Stimulated activated memory B cell treated with anti-CD40 and anti-IgM and Interleukin-4, amounts not matched to agents 10 μg/mL and 1 μg/mL and 100 μg/mL, for 72 hours (primary cell): ENCODE measurements at regions not wholly inside any gene's neighbourhood (a gene's known extent, or its start where the extent isn't known, plus 50 kb on each side); places are given as distances from the start of the nearest gene placed in this dataset.

Experiments used
- ATAC-seq: fragments of 150-1000 bp; cut with Tn5 transposase; 2 replicates; pipeline ENCODE4 v1.10.0; 2021
- H3K27ac Mint-ChIP-seq: one replicate; pipeline ENCODE4 v1.8.0; 2022; ENCODE audit warnings: mild to moderate bottlenecking, mixed read lengths
- H3K27me3 Mint-ChIP-seq: one replicate; pipeline ENCODE4 v1.8.0; 2022; ENCODE audit warnings: mixed read lengths
- H3K36me3 Mint-ChIP-seq: one replicate; pipeline ENCODE4 v1.8.0; 2022; ENCODE audit warnings: mixed read lengths
- H3K4me1 Mint-ChIP-seq: one replicate; pipeline ENCODE4 v1.8.0; 2022; ENCODE audit warnings: mixed read lengths
- H3K4me3 Mint-ChIP-seq: one replicate; pipeline ENCODE4 v1.8.0; 2022; ENCODE audit warnings: mild to moderate bottlenecking, moderate library complexity, mixed read lengths
- H3K9me3 Mint-ChIP-seq: one replicate; pipeline ENCODE4 v1.8.0; 2022; ENCODE audit warnings: mixed read lengths

DNA sequence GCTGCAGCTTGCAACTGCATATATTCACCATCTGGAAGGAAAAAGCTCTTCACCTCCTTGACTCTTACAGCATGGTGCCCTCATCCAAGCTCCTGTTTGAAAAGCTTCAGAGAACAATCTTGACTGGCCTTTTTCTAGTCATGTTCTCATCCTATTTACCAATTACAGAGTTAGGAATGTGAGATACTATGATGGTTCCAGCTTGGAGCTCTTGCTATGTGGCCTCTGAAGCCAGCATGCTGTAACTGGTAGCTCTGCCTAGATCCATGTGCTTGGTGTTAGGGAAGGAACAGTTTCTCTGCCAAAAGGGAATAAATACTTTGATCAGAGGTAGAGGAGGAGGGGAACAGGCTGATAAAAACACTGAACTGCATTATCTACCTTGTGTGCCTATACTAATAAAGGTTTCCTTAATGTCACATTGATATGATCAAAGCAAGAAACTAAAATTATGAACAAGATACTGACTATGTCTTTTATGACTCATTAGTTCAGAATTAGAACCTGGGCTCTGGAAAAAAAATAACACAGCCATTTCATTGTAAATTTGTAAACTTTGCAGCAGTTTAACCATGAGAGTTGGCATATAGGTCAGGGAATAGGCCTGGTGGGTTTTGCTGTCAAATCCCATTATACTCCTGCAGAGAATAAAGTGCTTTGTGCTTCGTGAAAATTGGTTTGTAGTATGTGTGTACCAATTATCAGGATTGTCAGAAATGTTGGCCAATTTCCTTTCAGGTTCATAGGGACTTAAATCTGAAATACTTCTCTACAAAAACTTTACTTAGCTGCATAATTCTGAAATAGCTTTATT is 92.7 kb downstream of the LEPR start:
- no peaks in the 10 kb centered on the region for H3K9me3 Mint-ChIP-seq
- H3K4me3 Mint-ChIP-seq = no peak overlapping the region
- H3K27me3 Mint-ChIP-seq = no peaks in the 10 kb centered on the region
- H3K4me1 Mint-ChIP-seq = no peaks in the 10 kb centered on the region
- ATAC-seq = no peak
- H3K27ac Mint-ChIP-seq = no peak overlapping the region
- no peaks in the 10 kb centered on the region for H3K36me3 Mint-ChIP-seq

GRCh38 chr1:65514041-65514440 is 93.6 kb downstream of the LEPR start:
- Mint-ChIP-seq H3K4me1 (no peaks in the 10 kb centered on the region), H3K4me3 (no peak overlapping the region), H3K27ac (no peak overlapping the region), H3K9me3 (no peaks in the 10 kb centered on the region), H3K36me3 (peaks cover 5% of the 10 kb centered on the region), H3K27me3 (no peaks in the 10 kb centered on the region)
- no peak for ATAC-seq

DNA sequence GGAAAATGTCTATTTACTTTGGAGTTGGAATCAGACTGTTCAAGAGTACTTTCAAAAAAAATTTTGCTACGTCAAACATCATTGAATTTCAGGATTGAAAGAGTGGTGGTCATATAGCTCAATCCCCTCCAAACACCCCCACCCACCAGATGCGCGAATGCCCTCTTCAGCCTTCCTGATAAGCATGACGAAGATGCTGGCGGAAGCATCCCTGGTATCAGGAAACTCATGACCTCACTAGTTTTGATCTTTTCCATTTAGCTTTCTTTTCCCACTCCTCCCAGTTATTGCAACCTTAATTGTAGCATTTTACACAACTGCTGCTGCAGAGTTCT is 104.4 kb downstream of the LEPR start:
- no peak for ATAC-seq
- Mint-ChIP-seq H3K27me3 (peaks cover 15% of the 10 kb centered on the region), H3K36me3 (peaks cover 7% of the 10 kb centered on the region), H3K4me3 (no peak overlapping the region), H3K9me3 (no peaks in the 10 kb centered on the region), H3K27ac (no peak overlapping the region), H3K4me1 (no peaks in the 10 kb centered on the region)

DNA sequence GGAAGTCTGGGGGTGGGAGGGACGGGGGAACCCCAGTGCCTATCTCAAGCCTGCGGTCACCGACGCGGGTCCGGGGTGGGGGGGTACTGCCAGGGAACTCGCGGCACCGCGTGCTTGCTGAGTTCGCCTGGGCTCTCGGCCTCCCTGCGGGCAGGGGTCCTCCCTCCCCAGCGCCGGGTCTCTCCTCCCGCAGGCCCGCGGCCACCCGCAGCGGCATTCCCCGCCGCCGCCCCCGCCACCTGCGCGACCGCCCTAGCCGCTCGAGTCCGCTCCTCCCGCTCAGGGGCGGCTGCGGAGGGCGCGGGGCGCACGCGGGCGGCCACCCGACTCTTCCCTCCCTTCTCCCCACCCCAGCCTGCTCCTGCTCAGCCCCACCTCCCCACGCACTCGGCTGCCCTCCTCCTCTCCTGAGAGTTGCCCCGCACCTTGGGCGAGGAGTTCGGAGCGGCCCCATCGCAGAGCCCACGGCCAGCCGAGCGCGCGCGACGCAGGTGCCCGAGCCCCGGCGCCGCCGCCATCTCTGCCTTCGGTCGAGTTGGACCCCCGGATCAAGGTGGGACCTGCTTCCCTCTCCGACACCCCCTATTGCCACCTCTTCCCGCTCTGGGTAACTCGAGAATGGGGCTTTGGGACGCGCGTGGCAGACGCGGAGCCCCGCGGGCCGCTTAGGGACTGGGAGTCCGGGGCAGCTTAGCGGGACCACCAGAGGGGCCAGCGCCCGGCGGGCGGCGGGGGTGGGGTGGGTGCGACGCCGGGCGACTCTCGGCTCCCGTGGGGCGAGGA is 105.0 kb downstream of the LEPR start:
- no peaks in the 10 kb centered on the region for H3K9me3 Mint-ChIP-seq
- peaks cover 7% of the 10 kb centered on the region for H3K36me3 Mint-ChIP-seq
- peak; percentile 20 for ATAC-seq
- H3K4me3 Mint-ChIP-seq = no peak overlapping the region
- no peaks in the 10 kb centered on the region for H3K4me1 Mint-ChIP-seq
- peaks cover 15% of the 10 kb centered on the region for H3K27me3 Mint-ChIP-seq
- no peak overlapping the region for H3K27ac Mint-ChIP-seq

- ATAC-seq = no peak
- Mint-ChIP-seq H3K27ac (no peak overlapping the region), H3K27me3 (peaks cover 15% of the 10 kb centered on the region), H3K4me1 (no peaks in the 10 kb centered on the region), H3K36me3 (peaks cover 7% of the 10 kb centered on the region), H3K4me3 (no peak overlapping the region), H3K9me3 (no peaks in the 10 kb centered on the region)
Measured at GRCh38 chr1:65526049-65526556, 105.6 kb downstream of the LEPR start.

GRCh38 chr1:65527190-65527589 is 106.7 kb downstream of the LEPR start:
- H3K36me3 Mint-ChIP-seq = peaks cover 7% of the 10 kb centered on the region
- no peak overlapping the region for H3K27ac Mint-ChIP-seq
- H3K27me3 Mint-ChIP-seq = peaks cover 15% of the 10 kb centered on the region
- no peak overlapping the region for H3K4me3 Mint-ChIP-seq
- ATAC-seq = no peak
- no peaks in the 10 kb centered on the region for H3K4me1 Mint-ChIP-seq
- peaks cover 2% of the 10 kb centered on the region for H3K9me3 Mint-ChIP-seq

- no peaks in the 10 kb centered on the region for H3K4me1 Mint-ChIP-seq
- H3K27ac Mint-ChIP-seq = no peak overlapping the region
- no peak overlapping the region for H3K4me3 Mint-ChIP-seq
- peaks cover 7% of the 10 kb centered on the region for H3K36me3 Mint-ChIP-seq
- no peak for ATAC-seq
- peaks cover 20% of the 10 kb centered on the region for H3K27me3 Mint-ChIP-seq
- H3K9me3 Mint-ChIP-seq = peaks cover 6% of the 10 kb centered on the region
Measured at GRCh38 chr1:65527707-65528503, 107.4 kb downstream of the LEPR start.

DNA sequence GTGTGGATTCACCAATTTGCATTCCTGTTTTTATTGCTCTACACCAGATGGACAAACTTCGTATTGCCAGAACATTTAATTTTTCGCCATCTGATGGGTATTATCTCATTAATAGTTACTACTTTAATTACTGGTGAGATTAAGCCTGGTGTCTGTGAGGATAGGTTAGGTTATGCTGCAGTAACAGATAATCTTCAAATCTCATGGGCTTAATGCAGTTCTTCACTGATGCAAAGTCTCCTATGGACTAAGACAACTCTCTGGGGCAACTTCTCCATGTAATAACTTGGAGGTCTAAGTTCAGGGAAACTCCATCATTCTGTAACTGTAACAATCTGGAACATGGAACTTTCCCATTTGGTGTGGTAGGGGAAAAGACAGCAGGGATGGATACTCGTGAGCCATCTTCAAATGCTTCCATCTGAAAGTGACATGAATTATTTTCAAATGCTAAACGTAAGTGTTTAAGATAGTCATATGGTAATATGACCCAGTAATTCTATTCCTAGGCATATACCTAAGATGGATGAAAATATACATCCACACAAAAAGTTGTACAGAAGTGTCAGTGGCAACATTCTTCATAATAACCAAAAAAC is 111.6 kb downstream of the LEPR start:
- Mint-ChIP-seq H3K9me3 (peaks cover 6% of the 10 kb centered on the region), H3K4me1 (no peaks in the 10 kb centered on the region), H3K27me3 (peaks cover 5% of the 10 kb centered on the region), H3K27ac (no peak overlapping the region), H3K36me3 (no peaks in the 10 kb centered on the region), H3K4me3 (no peak overlapping the region)
- ATAC-seq = no peak

- H3K27ac Mint-ChIP-seq = no peak overlapping the region
- no peaks in the 10 kb centered on the region for H3K36me3 Mint-ChIP-seq
- peaks cover 5% of the 10 kb centered on the region for H3K27me3 Mint-ChIP-seq
- H3K9me3 Mint-ChIP-seq = peaks cover 8% of the 10 kb centered on the region
- no peaks in the 10 kb centered on the region for H3K4me1 Mint-ChIP-seq
- H3K4me3 Mint-ChIP-seq = no peak overlapping the region
- ATAC-seq = no peak
Measured at GRCh38 chr1:65535981-65536380, 115.5 kb downstream of the LEPR start.

DNA sequence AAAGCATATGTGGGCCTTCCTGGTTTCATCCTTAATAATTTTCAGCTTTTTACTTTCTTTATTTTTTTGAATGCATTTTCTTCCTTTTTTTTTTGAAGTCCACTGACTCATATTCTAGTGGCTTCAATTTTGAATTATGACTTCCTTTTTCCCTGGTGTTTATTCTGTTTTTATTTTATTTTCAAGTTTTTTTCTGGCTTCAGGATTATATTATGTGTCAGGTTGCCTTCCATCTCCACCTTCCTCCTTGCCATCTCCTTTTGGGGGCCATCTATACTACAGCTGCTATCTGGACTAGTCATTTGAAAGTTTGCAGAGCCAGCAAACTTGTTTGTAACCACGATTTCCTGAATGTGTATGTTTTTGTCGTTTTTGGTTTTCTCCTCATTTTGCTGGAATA is 117.6 kb downstream of the LEPR start:
- ATAC-seq = no peak
- H3K4me1 Mint-ChIP-seq = no peaks in the 10 kb centered on the region
- no peak overlapping the region for H3K4me3 Mint-ChIP-seq
- H3K36me3 Mint-ChIP-seq = no peaks in the 10 kb centered on the region
- H3K9me3 Mint-ChIP-seq = peaks cover 4% of the 10 kb centered on the region
- no peaks in the 10 kb centered on the region for H3K27me3 Mint-ChIP-seq
- H3K27ac Mint-ChIP-seq = no peak overlapping the region

GRCh38 chr1:65538664-65539063 is 118.2 kb downstream of the LEPR start:
- H3K27me3 Mint-ChIP-seq = no peaks in the 10 kb centered on the region
- no peaks in the 10 kb centered on the region for H3K4me1 Mint-ChIP-seq
- no peak overlapping the region for H3K4me3 Mint-ChIP-seq
- H3K27ac Mint-ChIP-seq = no peak overlapping the region
- peaks cover 4% of the 10 kb centered on the region for H3K9me3 Mint-ChIP-seq
- no peak for ATAC-seq
- no peaks in the 10 kb centered on the region for H3K36me3 Mint-ChIP-seq

- H3K36me3 Mint-ChIP-seq = no peaks in the 10 kb centered on the region
- no peak overlapping the region for H3K4me3 Mint-ChIP-seq
- ATAC-seq = no peak
- peaks cover 4% of the 10 kb centered on the region for H3K9me3 Mint-ChIP-seq
- H3K4me1 Mint-ChIP-seq = no peaks in the 10 kb centered on the region
- no peaks in the 10 kb centered on the region for H3K27me3 Mint-ChIP-seq
- no peak overlapping the region for H3K27ac Mint-ChIP-seq
Measured at GRCh38 chr1:65539266-65540131, 119.0 kb downstream of the LEPR start.

- Mint-ChIP-seq H3K4me3 (no peak overlapping the region), H3K4me1 (no peaks in the 10 kb centered on the region), H3K36me3 (no peaks in the 10 kb centered on the region), H3K27me3 (no peaks in the 10 kb centered on the region), H3K27ac (no peak overlapping the region), H3K9me3 (peaks cover 4% of the 10 kb centered on the region)
- ATAC-seq = no peak
Measured at GRCh38 chr1:65541161-65541560, 120.7 kb downstream of the LEPR start.

DNA sequence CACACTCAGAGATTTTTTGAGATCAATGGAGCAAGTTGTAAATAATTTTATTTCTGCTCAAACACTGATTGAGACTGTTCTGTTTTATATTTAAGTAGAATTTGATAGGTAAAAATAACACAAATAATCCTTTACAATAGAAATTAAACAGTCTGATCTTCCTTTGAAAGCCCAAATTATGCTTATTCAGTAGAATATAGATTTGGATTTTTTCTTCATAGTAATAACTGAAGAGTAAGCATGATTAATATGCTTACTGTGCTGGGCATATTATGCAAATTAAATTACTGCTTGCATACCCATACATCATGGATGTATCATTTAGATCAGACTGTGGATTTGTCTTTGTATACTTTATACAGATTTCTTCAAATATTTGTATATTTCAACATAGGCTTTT is 121.4 kb downstream of the LEPR start:
- Mint-ChIP-seq H3K36me3 (no peaks in the 10 kb centered on the region), H3K4me1 (no peaks in the 10 kb centered on the region), H3K4me3 (no peak overlapping the region), H3K27ac (no peak overlapping the region), H3K27me3 (no peaks in the 10 kb centered on the region), H3K9me3 (peaks cover 4% of the 10 kb centered on the region)
- no peak for ATAC-seq
